GDM1 (cell line): ENCODE measurements at regions not wholly inside any gene's neighbourhood (a gene's known extent, or its start where the extent isn't known, plus 50 kb on each side); places are given as distances from the start of the nearest gene placed in this dataset.

Source experiments
- DNase-seq: peaks from one replicate; lab custom pipeline; 2025; lab: John Stamatoyannopoulos, UW

DNA sequence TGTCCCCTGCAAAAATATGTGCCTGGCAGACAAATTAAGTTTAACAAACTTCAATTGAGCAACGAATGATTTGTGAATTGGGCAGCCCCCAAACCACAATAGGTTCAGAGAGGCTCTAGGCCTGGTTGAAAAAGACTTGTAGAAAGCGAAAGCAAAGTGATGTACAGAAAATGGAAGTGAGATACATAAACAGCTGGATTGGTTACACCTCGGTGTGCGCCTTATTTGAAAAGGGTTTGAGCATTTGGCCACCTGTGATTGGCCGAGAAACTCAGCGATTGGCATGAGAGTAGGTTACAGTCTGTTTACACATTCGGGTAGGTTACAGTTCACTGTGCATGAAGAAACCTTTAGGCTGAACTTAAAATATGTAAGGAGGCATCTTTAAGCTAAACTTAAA, 136.9 kb downstream of the CD83 start:
- DNase-seq: no peak

GRCh38 chr6:14255916-14256315, 138.3 kb downstream of the CD83 start:
- DNase-seq: no peak

GRCh38 chr6:14258117-14258516, 140.5 kb downstream of the CD83 start:
- no peak for DNase-seq

DNA sequence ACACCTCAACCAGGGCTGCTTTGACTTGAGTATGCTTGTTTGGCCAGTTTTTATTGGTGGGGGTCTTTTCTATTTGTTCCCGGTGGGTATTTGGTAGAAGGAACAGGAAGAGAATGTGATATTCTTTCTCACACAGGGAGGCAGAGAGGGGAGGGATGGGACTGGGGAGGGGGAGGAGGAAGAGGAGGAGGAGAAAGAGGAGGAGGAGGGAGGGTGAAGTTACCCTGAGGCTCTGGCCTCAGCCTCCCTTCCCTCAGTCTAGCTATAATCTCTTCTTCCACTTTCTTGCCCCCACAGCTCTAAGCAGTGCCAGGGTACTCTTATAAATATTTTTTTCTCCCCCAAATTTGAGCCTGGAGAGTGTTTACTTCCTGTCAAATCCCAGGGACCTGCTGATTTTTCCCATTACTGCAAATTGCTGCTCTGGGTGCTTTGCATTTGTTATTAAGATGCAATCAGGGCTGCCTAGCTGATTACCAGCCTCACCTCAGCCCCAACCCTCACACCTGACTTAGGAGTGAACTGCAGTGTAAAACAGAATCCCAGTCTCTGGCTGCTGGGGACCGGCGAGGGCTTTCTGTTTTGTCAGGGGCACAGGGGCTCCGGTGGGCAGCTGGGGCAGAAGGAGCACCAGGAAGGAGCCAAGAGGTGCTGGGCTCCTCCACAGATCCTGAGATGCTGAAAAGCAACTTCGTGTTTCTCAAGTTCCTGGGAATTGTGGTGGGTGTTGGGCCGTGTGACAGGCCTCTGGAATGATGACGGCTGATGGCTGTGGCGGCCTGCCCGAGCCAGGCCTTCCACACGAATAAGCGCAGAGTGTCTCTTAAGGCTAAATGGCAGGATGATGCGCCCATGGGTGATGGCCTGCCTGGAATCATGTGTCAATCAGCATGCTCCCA, 141.4 kb downstream of the CD83 start:
- DNase-seq: no peak

DNA sequence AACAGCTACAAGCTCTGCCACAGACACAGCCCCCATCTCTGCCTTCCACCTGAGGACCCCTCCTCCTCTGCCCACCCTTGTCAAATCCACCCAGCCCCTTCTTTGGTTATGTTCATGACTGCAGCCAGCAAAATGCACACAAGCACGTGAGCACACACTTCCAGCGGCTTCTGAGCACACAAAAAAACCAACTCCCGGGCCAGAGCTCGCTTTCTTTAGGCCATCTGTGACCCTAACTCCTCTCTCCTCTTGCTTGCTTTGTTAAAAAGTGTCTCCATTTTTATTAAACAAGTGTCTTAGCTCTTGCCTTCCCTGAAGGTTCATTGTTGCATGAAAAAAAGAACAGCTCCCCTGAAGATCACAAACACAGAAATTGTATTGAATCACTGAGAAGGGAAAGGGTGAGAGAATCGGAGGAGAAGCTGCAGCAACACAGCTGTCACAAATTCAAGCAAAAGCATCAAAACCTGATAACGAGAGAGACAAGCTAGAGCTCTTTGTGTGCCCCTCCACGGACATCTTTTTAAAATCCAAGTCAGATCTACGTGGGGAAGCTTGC, 142.1 kb downstream of the CD83 start:
- no peak for DNase-seq

- DNase-seq: no peak
Observed at GRCh38 chr6:14260839-14261238, 143.3 kb downstream of the CD83 start.

GRCh38 chr6:14263881-14264424, 146.4 kb downstream of the CD83 start:
- DNase-seq: no peak

GRCh38 chr6:14265049-14266021, 147.8 kb downstream of the CD83 start:
- no peak for DNase-seq

DNA sequence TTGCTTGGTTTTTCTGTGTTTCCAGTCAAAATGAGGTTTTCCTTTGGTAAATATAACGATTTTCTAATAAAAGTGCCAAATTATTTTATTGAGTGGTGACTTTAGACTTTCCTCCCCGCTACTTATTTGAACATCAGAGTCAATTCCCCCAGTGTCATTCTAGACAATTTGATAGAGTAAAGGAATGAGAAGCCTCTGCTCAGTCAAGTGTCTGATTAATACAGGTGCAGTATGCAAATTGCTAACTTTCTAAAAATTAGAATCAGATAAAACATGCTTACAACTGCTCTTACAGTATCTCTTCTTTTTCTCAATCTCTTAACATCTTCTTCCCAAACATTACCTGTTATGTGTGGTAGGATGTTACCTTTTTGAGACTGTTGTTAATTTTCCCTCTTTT, 148.7 kb downstream of the CD83 start:
- DNase-seq: no peak

- DNase-seq: no peak
Observed at GRCh38 chr6:14267885-14268660, 150.5 kb downstream of the CD83 start.

DNA sequence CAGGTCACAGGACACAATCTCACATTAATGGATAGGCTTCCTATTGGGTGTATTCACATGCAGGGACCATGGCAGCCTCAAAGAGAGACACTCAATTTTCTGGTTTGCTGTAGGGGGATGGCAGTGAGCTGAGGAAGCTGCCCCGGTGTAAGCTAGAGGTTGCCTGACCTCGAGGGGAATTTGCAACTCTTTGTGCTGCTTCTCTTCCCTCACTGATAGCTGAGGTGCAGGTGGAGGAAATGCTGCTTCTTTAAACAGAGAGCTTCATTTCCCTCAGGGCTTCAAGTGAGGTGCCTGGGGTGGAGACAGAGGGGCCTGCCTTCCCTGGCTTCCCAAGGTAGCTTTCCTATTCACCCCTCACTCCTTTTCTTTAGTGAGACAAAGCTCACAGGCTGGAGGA, 151.9 kb downstream of the CD83 start:
- DNase-seq: no peak

DNA sequence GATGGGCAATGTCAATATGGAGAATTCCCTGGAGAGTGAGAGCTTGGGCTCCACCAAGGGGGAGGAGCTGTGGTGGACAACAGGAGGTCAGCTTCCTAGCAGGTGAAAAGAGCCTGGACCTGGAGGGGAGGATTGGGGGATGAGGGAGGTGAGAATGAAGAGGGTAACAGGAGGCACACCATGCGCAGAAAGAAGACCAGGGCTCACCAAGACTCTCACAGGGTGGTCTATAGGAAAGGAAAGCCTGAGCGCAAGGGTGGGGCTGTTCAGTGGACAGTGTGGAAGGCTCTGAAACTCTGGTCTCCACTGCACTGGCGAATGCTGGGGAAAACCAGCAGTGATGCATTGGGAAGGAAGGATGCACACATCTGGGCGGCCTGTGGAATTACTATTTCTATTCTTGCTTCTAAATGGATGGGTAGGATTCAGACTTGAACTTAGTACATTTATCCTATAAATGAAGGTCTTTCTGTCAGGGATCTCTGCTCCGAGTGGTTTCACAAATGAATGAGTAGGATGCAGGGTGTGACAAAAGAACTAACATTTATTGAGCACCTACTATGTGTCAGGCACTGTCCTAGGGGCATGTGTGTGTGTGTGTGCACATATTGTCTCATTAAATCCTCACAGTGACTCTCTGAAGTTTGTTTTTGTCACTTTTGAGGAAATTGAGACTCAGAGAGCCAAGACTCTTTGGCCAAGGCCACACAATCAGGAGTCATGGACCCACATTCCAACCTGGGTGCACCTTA, 152.7 kb downstream of the CD83 start:
- DNase-seq: no peak

- peak; percentile 80 for DNase-seq
Observed at GRCh38 chr6:14270925-14271788, 153.6 kb downstream of the CD83 start.

DNA sequence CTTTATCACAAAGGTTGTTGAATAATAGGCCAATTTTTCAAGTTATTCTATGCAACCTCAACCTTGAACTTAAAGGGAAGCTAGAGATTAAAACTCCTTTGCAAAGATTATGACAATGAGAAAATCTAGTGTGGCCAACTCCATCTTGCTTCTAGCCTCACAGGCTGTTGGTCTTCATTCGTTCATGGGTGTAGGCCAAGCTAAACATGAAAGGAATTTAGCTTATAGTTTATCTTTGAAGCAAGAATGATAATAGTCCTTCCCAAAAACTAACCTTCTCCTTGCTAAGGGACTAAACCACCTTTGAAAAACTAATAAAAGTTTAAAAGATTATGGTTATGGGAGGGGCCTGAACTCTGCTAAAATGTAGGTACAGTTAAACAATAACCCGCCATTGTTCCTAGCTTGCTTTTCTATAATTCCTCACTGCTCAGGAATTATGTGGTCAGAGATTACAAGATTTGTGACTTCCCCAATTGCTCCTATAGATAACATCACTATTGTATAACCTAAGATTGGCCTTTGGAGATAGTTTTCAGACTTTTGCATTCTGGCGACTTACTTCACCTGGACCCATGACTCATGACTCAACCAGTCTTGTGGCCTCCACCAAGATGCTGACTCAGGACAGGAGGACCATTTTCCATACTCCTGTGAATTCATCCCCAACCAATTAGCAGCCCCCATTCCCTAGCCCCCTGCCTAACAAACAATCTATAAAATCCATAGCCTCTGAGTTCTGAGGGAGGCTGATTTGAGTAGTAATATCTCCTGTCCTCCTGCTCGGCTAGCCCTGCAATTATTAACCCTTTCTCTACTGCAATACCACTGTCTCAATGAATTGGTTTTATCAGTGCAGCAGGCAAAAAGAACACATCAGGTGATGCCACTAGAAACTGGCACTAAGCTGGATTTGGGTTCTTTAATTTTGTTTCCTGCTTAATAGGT, 154.5 kb downstream of the CD83 start:
- DNase-seq: no peak

DNA sequence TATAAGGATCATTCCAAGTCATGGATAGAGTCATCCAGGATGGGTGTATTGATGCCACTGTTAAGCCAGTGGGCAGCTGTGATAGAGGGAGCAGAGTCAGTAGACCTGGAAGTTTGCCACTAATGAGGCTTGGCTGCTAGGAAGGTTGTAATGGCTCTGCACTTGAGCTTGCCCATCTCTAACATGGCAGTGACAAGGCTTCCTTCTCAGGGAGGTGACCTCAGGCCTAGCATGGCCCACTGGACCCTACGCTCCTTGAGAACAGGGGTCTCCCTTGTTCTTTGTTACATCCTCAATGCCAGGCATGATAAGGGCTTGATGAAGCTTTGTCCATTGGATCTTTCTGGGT, 155.1 kb downstream of the CD83 start:
- no peak for DNase-seq

- no peak for DNase-seq
Observed at GRCh38 chr6:14273191-14273590, 155.6 kb downstream of the CD83 start.

- DNase-seq: no peak
Observed at GRCh38 chr6:14274016-14274415, 156.4 kb downstream of the CD83 start.
